ENCODE measurements at regions not wholly inside any gene's neighbourhood (a gene's known extent, or its start where the extent isn't known, plus 50 kb on each side); places are given as distances from the start of the nearest gene placed in this dataset.

GRCh38 chr13:83984793-83985192 lies 102.5 kb upstream of the SLITRK1 start:
- no peak for TF ChIP-seq SIN3A (IDR thresholded peaks at IDR 0.05; ENCODE audit: borderline replicate concordance, insufficient read depth, low read length)
- TF ChIP-seq TAF1 (IDR thresholded peaks at IDR 0.05; ENCODE audit: borderline replicate concordance, insufficient read depth, low read length): no peak
- TF ChIP-seq FOXP2 (optimal IDR thresholded peaks at IDR 0.05; ENCODE audit: borderline replicate concordance, extremely low read depth, extremely low read length, insufficient read depth): no peak
- TF ChIP-seq REST (IDR thresholded peaks at IDR 0.05; ENCODE audit: insufficient read depth in 1 of 2, low read depth in 2 of 2, low read length in 2 of 2): no peak
- no peak for TF ChIP-seq POLR2AphosphoS5 (IDR thresholded peaks at IDR 0.05; ENCODE audit: low read depth, low read length)

- TF ChIP-seq FOXP2 (optimal IDR thresholded peaks at IDR 0.05; ENCODE audit: borderline replicate concordance, extremely low read depth, extremely low read length, insufficient read depth) (no peak), REST (IDR thresholded peaks at IDR 0.05; ENCODE audit: insufficient read depth in 1 of 2, low read depth in 2 of 2, low read length in 2 of 2) (no peak), SIN3A (IDR thresholded peaks at IDR 0.05; ENCODE audit: borderline replicate concordance, insufficient read depth, low read length) (no peak), TAF1 (IDR thresholded peaks at IDR 0.05; ENCODE audit: borderline replicate concordance, insufficient read depth, low read length) (no peak), POLR2AphosphoS5 (IDR thresholded peaks at IDR 0.05; ENCODE audit: low read depth, low read length) (no peak)
These were observed 98.1 kb upstream of the SLITRK1 start for GRCh38 chr13:83980331-83980730.

GRCh38 chr13:83975655-83976165 lies 93.4 kb upstream of the SLITRK1 start:
- TF ChIP-seq TAF1 (IDR thresholded peaks at IDR 0.05; ENCODE audit: borderline replicate concordance, insufficient read depth, low read length) (no peak), FOXP2 (optimal IDR thresholded peaks at IDR 0.05; ENCODE audit: borderline replicate concordance, extremely low read depth, extremely low read length, insufficient read depth) (no peak), POLR2AphosphoS5 (IDR thresholded peaks at IDR 0.05; ENCODE audit: low read depth, low read length) (no peak), SIN3A (IDR thresholded peaks at IDR 0.05; ENCODE audit: borderline replicate concordance, insufficient read depth, low read length) (no peak), REST (IDR thresholded peaks at IDR 0.05; ENCODE audit: insufficient read depth in 1 of 2, low read depth in 2 of 2, low read length in 2 of 2) (no peak)

GRCh38 chr13:83958531-83958930 lies 76.3 kb upstream of the SLITRK1 start:
- TF ChIP-seq FOXP2 (optimal IDR thresholded peaks at IDR 0.05; ENCODE audit: borderline replicate concordance, extremely low read depth, extremely low read length, insufficient read depth) (no peak), REST (IDR thresholded peaks at IDR 0.05; ENCODE audit: insufficient read depth in 1 of 2, low read depth in 2 of 2, low read length in 2 of 2) (no peak), SIN3A (IDR thresholded peaks at IDR 0.05; ENCODE audit: borderline replicate concordance, insufficient read depth, low read length) (no peak), TAF1 (IDR thresholded peaks at IDR 0.05; ENCODE audit: borderline replicate concordance, insufficient read depth, low read length) (no peak), POLR2AphosphoS5 (IDR thresholded peaks at IDR 0.05; ENCODE audit: low read depth, low read length) (no peak)

GRCh38 chr13:83955011-83955410 lies 72.7 kb upstream of the SLITRK1 start:
- no peak for TF ChIP-seq SIN3A (IDR thresholded peaks at IDR 0.05; ENCODE audit: borderline replicate concordance, insufficient read depth, low read length)
- no peak for TF ChIP-seq POLR2AphosphoS5 (IDR thresholded peaks at IDR 0.05; ENCODE audit: low read depth, low read length)
- TF ChIP-seq FOXP2 (optimal IDR thresholded peaks at IDR 0.05; ENCODE audit: borderline replicate concordance, extremely low read depth, extremely low read length, insufficient read depth): no peak
- TF ChIP-seq TAF1 (IDR thresholded peaks at IDR 0.05; ENCODE audit: borderline replicate concordance, insufficient read depth, low read length): no peak
- TF ChIP-seq REST (IDR thresholded peaks at IDR 0.05; ENCODE audit: insufficient read depth in 1 of 2, low read depth in 2 of 2, low read length in 2 of 2): no peak
